Lung (tissue), 11 donors: ENCODE measurements at regions not wholly inside any gene's neighbourhood (a gene's known extent, or its start where the extent isn't known, plus 50 kb on each side); places are given as distances from the start of the nearest gene placed in this dataset.

Experiments used
- ATAC-seq: fragments of 200-7000 bp; cut with Tn5 transposase; one replicate; pipeline ENCODE4 v1.9.1; 2020; ENCODE audit warnings: moderate number of reproducible peaks; ENCODE audit not compliant: insufficient read depth, low FRiP score
- DNase-seq, 3 donors: peaks; one replicate each; pipeline ENCODE4 v3.0.0-alpha.2; 2013 to 2017
- H3K27ac ChIP-seq, 2 donors: one replicate each; pipeline ENCODE4 v1.5.1; 2013; ENCODE audit warnings: mild to moderate bottlenecking in 2 of 2, moderate library complexity in 2 of 2, control low read depth in 1 of 2, inconsistent platforms in 1 of 2, low read depth in 1 of 2, low read length in 1 of 2
- H3K27me3 ChIP-seq, 3 donors: one replicate each; pipeline ENCODE4 v1.5.1; 2013; ENCODE audit warnings: low read length in 2 of 3; ENCODE audit not compliant: control insufficient read depth in 3 of 3, insufficient read depth in 3 of 3
- H3K36me3 ChIP-seq, 4 donors: one replicate each; pipeline ENCODE4 v1.5.1; 2013; ENCODE audit warnings: low read length in 4 of 4, mild to moderate bottlenecking in 1 of 4, moderate library complexity in 1 of 4; ENCODE audit not compliant: control insufficient read depth in 4 of 4, insufficient read depth in 4 of 4
- H3K4me1 ChIP-seq, 5 donors: one replicate each; pipeline ENCODE4 v1.5.1; 2013; ENCODE audit warnings: low read length in 5 of 5, mild to moderate bottlenecking in 2 of 5, moderate library complexity in 1 of 5; ENCODE audit not compliant: control insufficient read depth in 5 of 5, insufficient read depth in 5 of 5
- H3K4me3 ChIP-seq: one replicate; pipeline ENCODE4 v1.5.1; 2013; ENCODE audit warnings: mild to moderate bottlenecking, control low read depth, moderate library complexity
- H3K9ac ChIP-seq, 2 donors: one replicate each; pipeline ENCODE4 v1.5.1; 2013; ENCODE audit warnings: low read length in 2 of 2, control low read depth in 1 of 2; ENCODE audit not compliant: insufficient read depth in 1 of 2
- H3K9me3 ChIP-seq, 4 donors: one replicate each; pipeline ENCODE4 v1.5.1; 2013; ENCODE audit warnings: low read length in 3 of 4, mild to moderate bottlenecking in 1 of 4, moderate library complexity in 1 of 4; ENCODE audit not compliant: control insufficient read depth in 4 of 4, insufficient read depth in 3 of 4
- WGBS, 2 donors: extraction: QIAGEN DNeasy Blood & Tissue Kit; methylation state at CpG; one replicate each; pipeline ENCODE4 v1.1.7; 2013; 5-methylcytosine and 5-hydroxymethylcytosine counted together
- TF ChIP-seq, protein P1 (sequence below): IDR thresholded peaks from 2 replicates; pipeline ENCODE4 v1.5.1; 2012; ENCODE audit warnings: mild to moderate bottlenecking; ENCODE audit errors: control extremely low read depth, extremely low read depth
- donor health status: control.
- donor health status: control.
- donor health status: Bipolar disorder and iron deficiency.
- donor health status: healthy.
- donor health status: DM: yes; HTN: yes; CAD: no.

DNA sequence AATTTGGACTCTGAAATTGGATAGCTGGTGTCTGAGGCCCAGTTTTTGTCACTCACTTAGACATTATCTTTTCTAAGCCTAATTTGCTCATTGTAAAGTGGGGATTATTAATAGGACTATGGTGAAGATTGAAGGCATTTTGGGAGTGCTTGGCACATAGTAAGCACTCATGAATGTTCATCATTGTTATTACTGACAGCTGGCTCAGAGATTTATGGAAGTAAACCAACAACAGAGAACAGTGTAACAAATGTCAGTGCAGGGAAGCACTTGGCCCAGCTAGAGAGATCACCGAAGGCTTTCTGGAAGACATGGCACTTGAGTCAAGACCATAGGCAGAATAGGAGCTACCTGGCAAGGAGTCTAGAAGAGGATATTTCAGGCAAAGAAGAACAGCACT lies 92.3 kb downstream of the RFC3 start:
- no peaks in the 10 kb centered on the region for H3K27me3 ChIP-seq
- no peaks in the 10 kb centered on the region for H3K36me3 ChIP-seq
- no peaks in the 10 kb centered on the region for H3K4me1 ChIP-seq
- H3K9ac ChIP-seq: no peak overlapping the region
- ATAC-seq: no peak
- no peak overlapping the region for H3K27ac ChIP-seq
- no peak overlapping the region for H3K4me3 ChIP-seq
- TF ChIP-seq, protein P1, sequence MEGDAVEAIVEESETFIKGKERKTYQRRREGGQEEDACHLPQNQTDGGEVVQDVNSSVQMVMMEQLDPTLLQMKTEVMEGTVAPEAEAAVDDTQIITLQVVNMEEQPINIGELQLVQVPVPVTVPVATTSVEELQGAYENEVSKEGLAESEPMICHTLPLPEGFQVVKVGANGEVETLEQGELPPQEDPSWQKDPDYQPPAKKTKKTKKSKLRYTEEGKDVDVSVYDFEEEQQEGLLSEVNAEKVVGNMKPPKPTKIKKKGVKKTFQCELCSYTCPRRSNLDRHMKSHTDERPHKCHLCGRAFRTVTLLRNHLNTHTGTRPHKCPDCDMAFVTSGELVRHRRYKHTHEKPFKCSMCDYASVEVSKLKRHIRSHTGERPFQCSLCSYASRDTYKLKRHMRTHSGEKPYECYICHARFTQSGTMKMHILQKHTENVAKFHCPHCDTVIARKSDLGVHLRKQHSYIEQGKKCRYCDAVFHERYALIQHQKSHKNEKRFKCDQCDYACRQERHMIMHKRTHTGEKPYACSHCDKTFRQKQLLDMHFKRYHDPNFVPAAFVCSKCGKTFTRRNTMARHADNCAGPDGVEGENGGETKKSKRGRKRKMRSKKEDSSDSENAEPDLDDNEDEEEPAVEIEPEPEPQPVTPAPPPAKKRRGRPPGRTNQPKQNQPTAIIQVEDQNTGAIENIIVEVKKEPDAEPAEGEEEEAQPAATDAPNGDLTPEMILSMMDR: no peak
- 93% methylated on average over 1 of the region's 1 CpG for WGBS, 2 donors
- DNase-seq: no peak
- no peaks in the 10 kb centered on the region for H3K9me3 ChIP-seq

DNA sequence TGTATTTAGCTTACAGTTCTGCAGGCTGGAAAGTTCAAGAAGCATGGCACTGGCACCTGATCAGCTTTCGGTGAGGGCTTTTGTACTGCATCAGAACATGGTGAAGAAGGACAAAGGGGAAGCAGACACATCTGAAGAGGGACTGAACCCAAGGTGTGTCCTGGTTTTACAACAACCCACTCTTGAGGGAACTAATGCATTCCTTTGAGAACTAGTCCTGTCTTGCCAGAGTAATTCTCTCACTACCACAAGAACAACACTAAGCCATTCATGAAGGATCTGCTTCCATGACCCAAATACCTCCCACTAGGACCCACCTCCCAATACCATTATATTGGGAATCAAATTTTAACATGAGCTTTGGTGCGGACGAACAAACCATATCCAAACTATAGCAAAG lies 93.6 kb downstream of the RFC3 start:
- Histone ChIP-seq H3K4me1 (no peaks in the 10 kb centered on the region), H3K9ac (no peak overlapping the region), H3K27ac (no peak overlapping the region), H3K9me3 (no peaks in the 10 kb centered on the region), H3K36me3 (no peaks in the 10 kb centered on the region), H3K4me3 (no peak overlapping the region), H3K27me3 (no peaks in the 10 kb centered on the region)
- DNase-seq: no peak
- no peak for ATAC-seq
- TF ChIP-seq, protein P1: no peak
- 94 to 96% methylated on average over 3 of the region's 3 CpGs for WGBS, 2 donors

DNA sequence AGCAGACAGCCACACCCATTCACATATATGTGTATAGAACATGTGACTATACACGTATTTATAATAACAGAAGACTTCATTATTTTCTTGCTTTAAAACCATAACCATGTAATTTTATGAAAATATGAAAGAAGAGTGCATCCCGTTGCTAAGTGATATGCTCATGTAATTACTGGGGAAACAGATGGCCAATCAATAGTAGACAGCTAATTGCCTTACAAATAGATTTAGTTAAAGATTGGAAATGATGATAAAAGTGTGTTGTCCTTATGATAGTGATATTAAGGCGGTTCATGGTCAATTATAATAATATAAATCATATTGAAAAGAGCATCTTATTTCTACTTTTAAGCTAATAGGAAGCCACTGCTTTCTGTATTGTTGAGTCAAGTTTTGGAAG lies 95.9 kb downstream of the RFC3 start:
- WGBS, 2 donors: 93 to 94% methylated on average over 3 of the region's 3 CpGs
- H3K27ac ChIP-seq: no peak overlapping the region
- no peaks in the 10 kb centered on the region for H3K27me3 ChIP-seq
- no peaks in the 10 kb centered on the region for H3K36me3 ChIP-seq
- H3K4me3 ChIP-seq: no peak overlapping the region
- TF ChIP-seq, protein P1: no peak
- DNase-seq: no peak
- ATAC-seq: no peak
- no peak overlapping the region for H3K9ac ChIP-seq
- H3K9me3 ChIP-seq: peaks cover 0 to 2% (median 0%) of the 10 kb centered on the region in 4 donors
- H3K4me1 ChIP-seq: peaks cover 0 to 9% (median 1%) of the 10 kb centered on the region in 5 donors

DNA sequence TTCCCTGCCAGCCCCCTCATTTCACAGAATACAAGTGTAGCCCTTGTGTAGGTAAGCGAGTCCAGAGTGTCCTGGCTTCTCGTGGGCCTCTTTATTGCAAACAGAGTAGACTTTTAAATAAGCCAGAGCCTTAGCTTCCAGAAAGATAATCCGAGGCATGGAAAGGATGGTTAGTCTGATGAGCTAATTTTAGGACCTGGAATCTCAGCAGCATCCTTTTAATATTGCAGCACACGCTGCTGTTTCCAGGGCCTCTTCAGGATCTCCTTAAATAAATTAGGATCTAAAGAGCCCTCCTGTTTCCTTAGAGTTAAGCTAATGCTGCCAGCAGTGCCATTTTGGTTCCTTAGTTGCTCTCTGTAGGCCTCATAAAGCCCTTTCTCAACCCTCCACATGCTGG lies 99.2 kb downstream of the RFC3 start:
- TF ChIP-seq, protein P1: no peak
- no peak overlapping the region for H3K27ac ChIP-seq
- no peaks in the 10 kb centered on the region for H3K27me3 ChIP-seq
- no peak overlapping the region for H3K9ac ChIP-seq
- 90 to 92% methylated on average over 4 of the region's 4 CpGs for WGBS, 2 donors
- DNase-seq (no peak), ATAC-seq (no peak)
- H3K4me1 ChIP-seq: peaks cover 0 to 11% (median 1%) of the 10 kb centered on the region in 5 donors
- H3K4me3 ChIP-seq: no peak overlapping the region
- no peaks in the 10 kb centered on the region for H3K36me3 ChIP-seq
- H3K9me3 ChIP-seq: peaks cover 0 to 2% (median 0%) of the 10 kb centered on the region in 4 donors
